ENCODE measurements at regions not wholly inside any gene's neighbourhood (a gene's known extent, or its start where the extent isn't known, plus 50 kb on each side); places are given as distances from the start of the nearest gene placed in this dataset.

GRCh38 chr1:199057322-199057721, 418.5 kb downstream of the PTPRC start:
- no peak for TF ChIP-seq EZH2 (IDR thresholded peaks at IDR 0.05)
- no peak for TF ChIP-seq POLR2AphosphoS5 (IDR thresholded peaks at IDR 0.05; ENCODE audit: borderline replicate concordance, low read depth, low read length)

Measured in SK-N-MC (cell line).